NCI-H748 (cell line): ENCODE measurements at regions not wholly inside any gene's neighbourhood (a gene's known extent, or its start where the extent isn't known, plus 50 kb on each side); places are given as distances from the start of the nearest gene placed in this dataset.
A peak's percentile ranks its signal among the peaks of the same experiment; 100 is the strongest.
"Not testable (repeated sequence)": the region's sequence is repeated elsewhere in the genome, so short reads cannot be mapped to it uniquely, and the experiment has no call there.

Experiments
- DNase-seq: peaks from one replicate; lab custom pipeline; 2025; ENCODE audit not compliant: unreplicated experiment; lab: John Stamatoyannopoulos, UW

GRCh38 chr5:72760259-72760658, 56.2 kb upstream of the TNPO1 start:
- DNase-seq, result no peak

- no peak for DNase-seq
These were observed 63.6 kb upstream of the TNPO1 start for GRCh38 chr5:72752909-72753308.

GRCh38 chr5:72749362-72749997, 67.0 kb upstream of the TNPO1 start:
- DNase-seq, result no peak

- DNase-seq, result no peak
These were observed 68.6 kb upstream of the TNPO1 start for GRCh38 chr5:72747826-72748225.

- DNase-seq, result no peak
These were observed 69.7 kb upstream of the TNPO1 start for GRCh38 chr5:72746736-72747135.

GRCh38 chr5:72744136-72744535, 72.3 kb upstream of the TNPO1 start:
- no peak for DNase-seq

GRCh38 chr5:72741805-72742204, 74.7 kb upstream of the TNPO1 start:
- DNase-seq, result no peak

GRCh38 chr5:72733810-72734209, 82.7 kb upstream of the TNPO1 start:
- DNase-seq, result no peak

GRCh38 chr5:72723581-72723980, 92.9 kb upstream of the TNPO1 start:
- DNase-seq, result no peak

- no peak for DNase-seq
These were observed 93.5 kb upstream of the TNPO1 start for GRCh38 chr5:72722792-72723452.

GRCh38 chr5:72721844-72722243, 94.6 kb upstream of the TNPO1 start:
- DNase-seq, result no peak

GRCh38 chr5:72720205-72720604, 96.3 kb upstream of the TNPO1 start:
- no peak for DNase-seq

- peak; percentile 6 for DNase-seq
These were observed 105.1 kb upstream of the TNPO1 start for GRCh38 chr5:72711351-72711750.

GRCh38 chr5:72709341-72709740, 107.1 kb upstream of the TNPO1 start:
- DNase-seq, result no peak

- no peak for DNase-seq
These were observed 111.3 kb upstream of the TNPO1 start for GRCh38 chr5:72705178-72705577.

- DNase-seq, result no peak
These were observed 112.6 kb upstream of the TNPO1 start for GRCh38 chr5:72703876-72704275.

GRCh38 chr5:72702881-72703434, 113.5 kb upstream of the TNPO1 start:
- DNase-seq, result no peak

- not testable (repeated sequence) for DNase-seq
These were observed 114.4 kb upstream of the TNPO1 start for GRCh38 chr5:72702105-72702504.

- DNase-seq, result no peak
These were observed 118.0 kb upstream of the TNPO1 start for GRCh38 chr5:72698481-72698880.

GRCh38 chr5:72697622-72698021, 118.8 kb upstream of the TNPO1 start:
- no peak for DNase-seq

- DNase-seq, result no peak
These were observed 120.8 kb upstream of the TNPO1 start for GRCh38 chr5:72695659-72696058.

GRCh38 chr5:72694856-72695255, 121.6 kb upstream of the TNPO1 start:
- no peak for DNase-seq
